A549 (cell line): ENCODE measurements at regions not wholly inside any gene's neighbourhood (a gene's known extent, or its start where the extent isn't known, plus 50 kb on each side); places are given as distances from the start of the nearest gene placed in this dataset.

Experiments used
- CBX2 ChIP-seq: fragments of 200-600 bp; sonication (generic); IDR thresholded peaks from 2 replicates; pipeline ENCODE4 v1.6.1; 2016; ENCODE audit warnings: low read depth, mild to moderate bottlenecking, borderline replicate concordance
- CEBPB ChIP-seq, 2 experiments: fragments of >200 bp in 1 of 2; sonication (Bioruptor Twin) in 1 of 2; formaldehyde crosslinking in 1 of 2; IDR thresholded peaks; 2 replicates each; pipeline ENCODE4 v1.6.1; 2012 to 2016
- EP300 ChIP-seq, 2 experiments: fragments of >200 bp; sonication (Bioruptor Twin); formaldehyde crosslinking; IDR thresholded peaks; 2 replicates in 1 of 2; 3 replicates in 1 of 2; pipeline ENCODE4 v1.6.1; 2016 to 2017
- JUN ChIP-seq, 2 experiments: fragments of >200 bp; sonication (Bioruptor Twin); formaldehyde crosslinking; IDR thresholded peaks; 2 replicates in 1 of 2; 3 replicates in 1 of 2; pipeline ENCODE4 v1.6.1; 2016 to 2017
- POLR2A ChIP-seq: IDR thresholded peaks from 2 replicates; pipeline ENCODE4 v1.6.1; 2012; ENCODE audit warnings: mild to moderate bottlenecking, low read length
- RAD21 ChIP-seq, 2 experiments: fragments of >200 bp in 1 of 2; sonication (Bioruptor Twin) in 1 of 2; formaldehyde crosslinking in 1 of 2; IDR thresholded peaks in 1 of 2; conservative IDR thresholded peaks in 1 of 2; 2 replicates in 1 of 2; 3 replicates in 1 of 2; pipeline ENCODE4 v1.6.1; 2012 to 2018; ENCODE audit warnings: inconsistent platforms in 1 of 2
- RFX5 ChIP-seq: fragments of 450-650 bp; IDR thresholded peaks from 2 replicates; pipeline ENCODE4 v1.7.1; 2014; ENCODE audit warnings: antibody characterized with exemption, mild to moderate bottlenecking, moderate library complexity
- SMC3 ChIP-seq: fragments of >200 bp; sonication (Bioruptor Twin); formaldehyde crosslinking; IDR thresholded peaks from 3 replicates; pipeline ENCODE4 v1.6.1; 2018; ENCODE audit warnings: inconsistent platforms
- TF ChIP-seq, protein P1 (sequence below): fragments of >200 bp; sonication (Bioruptor Twin); formaldehyde crosslinking; IDR thresholded peaks from 3 replicates; pipeline ENCODE4 v1.5.1; 2016
- TF ChIP-seq, protein P2 (sequence below): fragments of 150-350 bp; IDR thresholded peaks from 2 replicates; pipeline ENCODE4 v1.6.1; 2014; ENCODE audit warnings: low read depth, mild to moderate bottlenecking, low read length
- TF ChIP-seq, protein P3 (sequence below): fragments of 250-450 bp; sonication (Bioruptor Pico); IDR thresholded peaks from 2 replicates; pipeline ENCODE4 v1.5.0; 2021; ENCODE audit warnings: mild to moderate bottlenecking, moderate library complexity, borderline replicate concordance
- TF ChIP-seq, protein P4 (sequence below): fragments of >200 bp; sonication (Bioruptor Twin); formaldehyde crosslinking; IDR thresholded peaks from 2 replicates; pipeline ENCODE4 v1.6.1; 2016

DNA sequence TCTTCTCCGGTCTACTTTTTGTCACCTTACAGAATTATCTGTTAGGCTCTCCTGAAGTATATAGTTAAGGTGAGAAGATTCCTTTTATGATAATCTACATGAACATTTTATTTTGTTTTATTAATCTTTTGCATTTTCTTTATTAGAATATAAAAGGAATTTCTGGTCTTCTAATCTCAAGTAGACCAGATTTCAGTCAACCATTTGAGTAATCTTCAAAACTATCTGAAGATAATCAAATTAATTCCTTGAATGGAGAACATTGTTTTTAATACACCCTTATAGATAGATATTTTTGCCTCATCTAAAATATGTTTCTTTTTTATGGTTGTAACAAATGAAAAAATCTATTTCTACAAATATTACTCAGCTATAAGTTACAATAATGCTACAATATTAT is 381.7 kb upstream of the PCDH20 start:
- TF ChIP-seq, protein P1, sequence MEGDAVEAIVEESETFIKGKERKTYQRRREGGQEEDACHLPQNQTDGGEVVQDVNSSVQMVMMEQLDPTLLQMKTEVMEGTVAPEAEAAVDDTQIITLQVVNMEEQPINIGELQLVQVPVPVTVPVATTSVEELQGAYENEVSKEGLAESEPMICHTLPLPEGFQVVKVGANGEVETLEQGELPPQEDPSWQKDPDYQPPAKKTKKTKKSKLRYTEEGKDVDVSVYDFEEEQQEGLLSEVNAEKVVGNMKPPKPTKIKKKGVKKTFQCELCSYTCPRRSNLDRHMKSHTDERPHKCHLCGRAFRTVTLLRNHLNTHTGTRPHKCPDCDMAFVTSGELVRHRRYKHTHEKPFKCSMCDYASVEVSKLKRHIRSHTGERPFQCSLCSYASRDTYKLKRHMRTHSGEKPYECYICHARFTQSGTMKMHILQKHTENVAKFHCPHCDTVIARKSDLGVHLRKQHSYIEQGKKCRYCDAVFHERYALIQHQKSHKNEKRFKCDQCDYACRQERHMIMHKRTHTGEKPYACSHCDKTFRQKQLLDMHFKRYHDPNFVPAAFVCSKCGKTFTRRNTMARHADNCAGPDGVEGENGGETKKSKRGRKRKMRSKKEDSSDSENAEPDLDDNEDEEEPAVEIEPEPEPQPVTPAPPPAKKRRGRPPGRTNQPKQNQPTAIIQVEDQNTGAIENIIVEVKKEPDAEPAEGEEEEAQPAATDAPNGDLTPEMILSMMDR, result no peak
- TF ChIP-seq, protein P2, sequence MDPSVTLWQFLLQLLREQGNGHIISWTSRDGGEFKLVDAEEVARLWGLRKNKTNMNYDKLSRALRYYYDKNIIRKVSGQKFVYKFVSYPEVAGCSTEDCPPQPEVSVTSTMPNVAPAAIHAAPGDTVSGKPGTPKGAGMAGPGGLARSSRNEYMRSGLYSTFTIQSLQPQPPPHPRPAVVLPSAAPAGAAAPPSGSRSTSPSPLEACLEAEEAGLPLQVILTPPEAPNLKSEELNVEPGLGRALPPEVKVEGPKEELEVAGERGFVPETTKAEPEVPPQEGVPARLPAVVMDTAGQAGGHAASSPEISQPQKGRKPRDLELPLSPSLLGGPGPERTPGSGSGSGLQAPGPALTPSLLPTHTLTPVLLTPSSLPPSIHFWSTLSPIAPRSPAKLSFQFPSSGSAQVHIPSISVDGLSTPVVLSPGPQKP, result no peak
- no peak for TF ChIP-seq RFX5
- no peak for TF ChIP-seq SMC3
- no peak for TF ChIP-seq POLR2A
- TF ChIP-seq CBX2, result no peak
- no peak for TF ChIP-seq EP300 (IDR thresholded peaks at IDR 0.05)
- TF ChIP-seq, protein P3, sequence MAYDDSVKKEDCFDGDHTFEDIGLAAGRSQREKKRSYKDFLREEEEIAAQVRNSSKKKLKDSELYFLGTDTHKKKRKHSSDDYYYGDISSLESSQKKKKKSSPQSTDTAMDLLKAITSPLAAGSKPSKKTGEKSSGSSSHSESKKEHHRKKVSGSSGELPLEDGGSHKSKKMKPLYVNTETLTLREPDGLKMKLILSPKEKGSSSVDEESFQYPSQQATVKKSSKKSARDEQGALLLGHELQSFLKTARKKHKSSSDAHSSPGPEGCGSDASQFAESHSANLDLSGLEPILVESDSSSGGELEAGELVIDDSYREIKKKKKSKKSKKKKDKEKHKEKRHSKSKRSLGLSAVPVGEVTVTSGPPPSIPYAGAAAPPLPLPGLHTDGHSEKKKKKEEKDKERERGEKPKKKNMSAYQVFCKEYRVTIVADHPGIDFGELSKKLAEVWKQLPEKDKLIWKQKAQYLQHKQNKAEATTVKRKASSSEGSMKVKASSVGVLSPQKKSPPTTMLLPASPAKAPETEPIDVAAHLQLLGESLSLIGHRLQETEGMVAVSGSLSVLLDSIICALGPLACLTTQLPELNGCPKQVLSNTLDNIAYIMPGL (CRISPR knock-in tag), result no peak
- TF ChIP-seq RAD21 (conservative IDR thresholded peaks at IDR 0.05 in 1 of 2, IDR thresholded peaks at IDR 0.05 in 1 of 2), result no peak
- TF ChIP-seq JUN (IDR thresholded peaks at IDR 0.05), result no peak
- TF ChIP-seq, protein P4, sequence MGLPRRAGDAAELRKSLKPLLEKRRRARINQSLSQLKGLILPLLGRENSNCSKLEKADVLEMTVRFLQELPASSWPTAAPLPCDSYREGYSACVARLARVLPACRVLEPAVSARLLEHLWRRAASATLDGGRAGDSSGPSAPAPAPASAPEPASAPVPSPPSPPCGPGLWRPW, result no peak
- no peak for TF ChIP-seq CEBPB (IDR thresholded peaks at IDR 0.05)
